GM23338 (cell line): ENCODE measurements at regions not wholly inside any gene's neighbourhood (a gene's known extent, or its start where the extent isn't known, plus 50 kb on each side); places are given as distances from the start of the nearest gene placed in this dataset.

Source experiments
- ATAC-seq: fragments of 200-7000 bp; cut with Tn5 transposase; 3 replicates; pipeline ENCODE4 v1.9.1; 2020
- DNase-seq: peaks from one replicate; pipeline ENCODE4 v3.0.0-alpha.2; 2015; ENCODE audit warnings: low spot score
- H2AFZ ChIP-seq: fragments of 200-600 bp; sonication (generic); 2 replicates; pipeline ENCODE4 v1.8.0; 2016; ENCODE audit warnings: antibody characterized with exemption, mild to moderate bottlenecking, moderate library complexity
- H3F3A ChIP-seq: fragments of 200-600 bp; sonication (generic); replicated peaks from 2 replicates; pipeline ENCODE4 v1.8.0; 2017; ENCODE audit warnings: antibody characterized with exemption, mixed run types, low read depth
- H3K27ac ChIP-seq: fragments of 200-600 bp; sonication (generic); 2 replicates; pipeline ENCODE4 v1.6.1; 2016; ENCODE audit warnings: low read depth
- H3K27me3 ChIP-seq: fragments of 200-600 bp; sonication (generic); 2 replicates; pipeline ENCODE4 v1.8.0; 2016; ENCODE audit warnings: mild to moderate bottlenecking, mixed run types, moderate library complexity; ENCODE audit not compliant: insufficient read depth
- H3K36me3 ChIP-seq: fragments of 200-600 bp; sonication (generic); 2 replicates; pipeline ENCODE4 v1.8.0; 2016; ENCODE audit warnings: mild to moderate bottlenecking; ENCODE audit not compliant: insufficient read depth
- H3K4me1 ChIP-seq: fragments of 200-600 bp; sonication (generic); 2 replicates; pipeline ENCODE4 v1.8.0; 2016; ENCODE audit warnings: mild to moderate bottlenecking, moderate library complexity; ENCODE audit not compliant: insufficient read depth
- H3K4me2 ChIP-seq: fragments of 200-600 bp; sonication (generic); 2 replicates; pipeline ENCODE4 v1.7.1; 2017; ENCODE audit warnings: mixed run types
- H3K4me3 ChIP-seq: fragments of 200-600 bp; sonication (generic); 2 replicates; pipeline ENCODE4 v1.6.1; 2016; ENCODE audit warnings: mixed run types
- H3K79me2 ChIP-seq: fragments of 200-600 bp; sonication (generic); replicated peaks from 2 replicates; pipeline ENCODE4 v1.8.0; 2017; ENCODE audit warnings: mild to moderate bottlenecking; ENCODE audit not compliant: insufficient read depth
- H3K9me2 ChIP-seq: fragments of 200-600 bp; sonication (generic); 2 replicates; pipeline ENCODE4 v1.8.0; 2017; ENCODE audit not compliant: insufficient read depth
- H4K20me1 ChIP-seq: fragments of 200-600 bp; sonication (generic); replicated peaks from 2 replicates; pipeline ENCODE4 v1.8.0; 2017; ENCODE audit warnings: mild to moderate bottlenecking; ENCODE audit not compliant: insufficient read depth
- H3K27ac Mint-ChIP-seq: 2 replicates; pipeline ENCODE4 v1.8.0; 2020; ENCODE audit warnings: inconsistent platforms, mild to moderate bottlenecking, moderate library complexity, mixed read lengths
- H3K27me3 Mint-ChIP-seq: 3 replicates; pipeline ENCODE4 v1.8.0; 2022; ENCODE audit warnings: low read depth, mild to moderate bottlenecking, moderate library complexity, mixed read lengths, inconsistent platforms; ENCODE audit not compliant: insufficient read depth, poor library complexity
- H3K36me3 Mint-ChIP-seq: 3 replicates; pipeline ENCODE4 v1.8.0; 2021; ENCODE audit warnings: low read depth, mild to moderate bottlenecking, inconsistent platforms, moderate library complexity, mixed read lengths
- H3K4me1 Mint-ChIP-seq: 3 replicates; pipeline ENCODE4 v1.8.0; 2020; ENCODE audit warnings: mild to moderate bottlenecking, inconsistent platforms, mixed read lengths
- H3K4me3 Mint-ChIP-seq: 3 replicates; pipeline ENCODE4 v1.8.0; 2021; ENCODE audit warnings: moderate library complexity, mild to moderate bottlenecking, inconsistent platforms, mixed read lengths
- H3K9me3 Mint-ChIP-seq: 3 replicates; pipeline ENCODE4 v1.8.0; 2020; ENCODE audit warnings: moderate library complexity, mild to moderate bottlenecking, inconsistent platforms, mixed read lengths
- CREB1 ChIP-seq: fragments of 250-450 bp; sonication (Bioruptor Pico); IDR thresholded peaks from 2 replicates; pipeline ENCODE4 v1.5.0; 2020; ENCODE audit warnings: low read depth, mild to moderate bottlenecking, moderate library complexity
- CTCF ChIP-seq, 2 experiments: fragments of 200-600 bp in 1 of 2; sonication (generic) in 1 of 2; conservative IDR thresholded peaks; 2 replicates each; pipeline versions ENCODE4 v1.5.1 to v1.6.1; 2016 to 2017; ENCODE audit warnings: antibody characterized with exemption in 2 of 2, low read depth in 2 of 2, mild to moderate bottlenecking in 2 of 2, moderate library complexity in 1 of 2
- EZH2 ChIP-seq: fragments of 200-600 bp; sonication (generic); IDR thresholded peaks from one replicate; pipeline ENCODE4 v1.8.0; 2017; ENCODE audit warnings: antibody characterized with exemption, mild to moderate bottlenecking, low read depth; ENCODE audit not compliant: unreplicated experiment
- JUNB ChIP-seq: IDR thresholded peaks from one replicate; pipeline ENCODE4 v1.6.1; 2016; ENCODE audit warnings: antibody characterized with exemption; ENCODE audit not compliant: unreplicated experiment
- NANOG ChIP-seq: IDR thresholded peaks from 2 replicates; pipeline ENCODE4 v1.6.1; 2016; ENCODE audit warnings: antibody characterized with exemption, borderline replicate concordance
- POLR2AphosphoS5 ChIP-seq: IDR thresholded peaks from 2 replicates; pipeline ENCODE4 v1.6.1; 2016; ENCODE audit warnings: antibody characterized with exemption, low read depth
- REST ChIP-seq: IDR thresholded peaks from one replicate; pipeline ENCODE4 v1.6.1; 2018; ENCODE audit warnings: antibody characterized with exemption; ENCODE audit not compliant: unreplicated experiment
- STAT1 ChIP-seq: IDR thresholded peaks from one replicate; pipeline ENCODE4 v1.6.1; 2016; ENCODE audit warnings: antibody characterized with exemption; ENCODE audit not compliant: unreplicated experiment
- ZNF114 ChIP-seq: fragments of 250-450 bp; sonication (Bioruptor Pico); IDR thresholded peaks from 2 replicates; pipeline ENCODE4 v1.5.0; 2020; ENCODE audit warnings: mild to moderate bottlenecking, moderate library complexity
- ZNF331 ChIP-seq: fragments of 250-450 bp; sonication (Bioruptor Pico); IDR thresholded peaks from 2 replicates; pipeline ENCODE4 v1.5.0; 2020; ENCODE audit warnings: low read depth, mild to moderate bottlenecking, moderate library complexity
- ZNF462 ChIP-seq: fragments of 250-450 bp; sonication (Bioruptor Pico); IDR thresholded peaks from 2 replicates; pipeline ENCODE4 v1.5.0; 2020; ENCODE audit warnings: mild to moderate bottlenecking, moderate library complexity

GRCh38 chr10:120783867-120784266 is 67.3 kb upstream of the WDR11 start:
- no peak overlapping the region for H3K27ac ChIP-seq
- DNase-seq = no peak
- H3K27me3 ChIP-seq = no peaks in the 10 kb centered on the region
- H3K36me3 Mint-ChIP-seq = no peaks in the 10 kb centered on the region
- H3K4me2 ChIP-seq = no peak overlapping the region
- H3K4me1 Mint-ChIP-seq = no peaks in the 10 kb centered on the region; the same call in 1 of the 3 replicates
- H4K20me1 ChIP-seq = no peaks in the 10 kb centered on the region
- H3K79me2 ChIP-seq = no peaks in the 10 kb centered on the region
- peaks cover 9% of the 10 kb centered on the region; the same call in 1 of the 2 replicates for H3K9me2 ChIP-seq
- ATAC-seq = no peak
- H3K27ac Mint-ChIP-seq = no peak overlapping the region
- H3K36me3 ChIP-seq = no peaks in the 10 kb centered on the region
- TF ChIP-seq STAT1 (no peak), JUNB (no peak), CREB1 (no peak), POLR2AphosphoS5 (no peak), ZNF114 (CRISPR knock-in tag) (no peak), REST (no peak), ZNF462 (CRISPR knock-in tag) (no peak), CTCF (conservative IDR thresholded peaks at IDR 0.05; ENCODE audit: low read depth in 2 of 2) (no peak), ZNF331 (CRISPR knock-in tag) (no peak), EZH2 (no peak), NANOG (no peak)
- H3K4me3 Mint-ChIP-seq = no peak overlapping the region
- H3F3A ChIP-seq = no peaks in the 10 kb centered on the region
- H3K4me3 ChIP-seq = no peak overlapping the region
- H3K27me3 Mint-ChIP-seq = no peaks in the 10 kb centered on the region
- no peaks in the 10 kb centered on the region for H3K4me1 ChIP-seq
- 0 out of 3 replicates have a peak, but pooled peaks cover 2% of the 10 kb centered on the region for H3K9me3 Mint-ChIP-seq
- H2AFZ ChIP-seq = no peak overlapping the region
